GM18909 (cell line): ENCODE measurements at regions not wholly inside any gene's neighbourhood (a gene's known extent, or its start where the extent isn't known, plus 50 kb on each side); places are given as distances from the start of the nearest gene placed in this dataset.
"Not testable (repeated sequence)": the region's sequence is repeated elsewhere in the genome, so short reads cannot be mapped to it uniquely, and the experiment has no call there.

Experiments
- ATAC-seq: cut with Tn5 transposase; IDR thresholded peaks from one replicate; pipeline ENCODE4 v1.9.1; 2021; ENCODE audit warnings: mild to moderate bottlenecking; ENCODE audit not compliant: unreplicated experiment, poor library complexity

DNA sequence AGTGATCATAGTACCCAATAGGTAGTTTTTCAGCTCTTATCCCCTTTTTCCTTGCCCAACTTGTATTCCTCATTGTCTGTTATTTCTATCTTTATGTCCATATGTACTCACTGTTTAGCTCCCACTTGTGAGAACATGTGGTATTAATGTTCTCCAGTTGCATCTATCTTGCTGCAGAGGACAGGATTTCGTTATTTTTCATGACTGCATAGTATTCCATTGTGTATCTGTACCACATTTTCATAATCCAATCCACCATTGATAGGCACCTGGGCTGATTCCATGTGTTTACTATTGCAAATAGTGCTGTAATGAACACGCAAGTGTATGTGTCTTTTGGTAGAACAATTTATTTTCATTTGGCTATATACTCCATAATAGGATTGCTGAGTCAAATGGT lies 819.5 kb upstream of the ADGRB3 start:
- ATAC-seq, result no peak

DNA sequence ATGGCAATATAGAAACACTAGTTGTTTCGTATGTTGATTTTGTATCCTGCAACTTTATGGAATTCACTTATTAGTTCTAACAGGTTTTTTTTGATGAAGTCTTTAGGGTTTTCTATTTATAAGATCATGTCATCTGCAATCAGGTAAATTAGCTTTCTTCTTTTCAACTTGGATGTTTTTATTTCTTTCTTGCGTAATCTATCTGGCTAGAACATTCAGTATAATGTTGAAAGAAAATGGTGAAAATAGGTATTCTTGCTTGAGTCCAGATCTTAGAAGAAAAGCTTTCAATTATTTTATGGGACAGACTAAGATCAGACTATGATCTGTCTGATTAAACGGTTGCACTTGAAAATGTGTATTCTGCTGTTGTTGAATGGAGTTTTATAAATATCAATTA lies 820.8 kb upstream of the ADGRB3 start:
- ATAC-seq, result no peak

GRCh38 chr6:67812693-67813092 lies 822.4 kb upstream of the ADGRB3 start:
- ATAC-seq, result no peak

GRCh38 chr6:67812125-67812524 lies 823.0 kb upstream of the ADGRB3 start:
- ATAC-seq, result no peak

- no peak for ATAC-seq
These were observed 823.6 kb upstream of the ADGRB3 start for GRCh38 chr6:67811239-67812037.

DNA sequence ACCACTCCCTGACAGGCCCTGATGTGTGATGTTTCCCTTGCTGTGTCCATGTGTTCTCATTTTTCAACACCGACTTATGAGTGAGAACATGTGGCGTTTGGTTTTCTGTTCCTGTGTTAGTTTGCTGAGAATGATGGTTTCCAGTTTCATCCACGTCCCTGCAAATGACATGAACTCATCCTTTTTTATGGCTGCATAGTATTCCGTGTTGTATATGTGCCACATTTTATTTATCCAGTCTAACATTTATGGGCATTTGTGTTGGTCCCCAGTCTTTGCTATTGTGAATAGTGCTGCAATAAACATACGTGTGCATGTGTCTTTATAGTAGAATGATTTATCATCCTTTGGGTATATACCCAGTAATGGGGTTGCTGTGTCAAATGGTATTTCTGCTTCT lies 830.3 kb upstream of the ADGRB3 start:
- not testable (repeated sequence) for ATAC-seq

- ATAC-seq, result no peak
These were observed 832.3 kb upstream of the ADGRB3 start for GRCh38 chr6:67802771-67803170.

GRCh38 chr6:67792996-67793395 lies 842.1 kb upstream of the ADGRB3 start:
- ATAC-seq, result no peak

GRCh38 chr6:67790569-67790968 lies 844.5 kb upstream of the ADGRB3 start:
- no peak for ATAC-seq

- ATAC-seq, result not testable (repeated sequence)
These were observed 848.0 kb upstream of the ADGRB3 start for GRCh38 chr6:67787119-67787518.

GRCh38 chr6:67779876-67780275 lies 855.2 kb upstream of the ADGRB3 start:
- ATAC-seq, result no peak

GRCh38 chr6:67775333-67775732 lies 859.7 kb upstream of the ADGRB3 start:
- no peak for ATAC-seq

DNA sequence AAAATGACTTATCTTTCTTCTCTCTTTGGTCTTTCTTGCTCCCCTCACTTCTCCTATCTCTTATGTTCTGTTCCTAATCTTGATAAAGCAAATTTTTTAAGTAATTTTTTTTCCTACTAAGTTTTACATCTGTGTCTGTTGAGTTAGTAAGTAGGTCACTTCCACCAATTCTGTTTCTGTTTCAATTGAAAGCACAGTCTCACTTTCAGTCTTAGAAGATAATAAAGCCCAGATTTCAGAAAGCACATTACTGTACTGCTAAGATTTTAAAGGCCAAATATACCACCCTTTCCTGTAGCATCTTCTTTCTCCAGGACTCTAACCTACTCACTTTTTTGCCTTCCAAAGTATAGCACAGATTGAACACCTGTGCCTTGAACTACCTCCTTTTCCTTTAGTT lies 866.1 kb upstream of the ADGRB3 start:
- no peak for ATAC-seq

DNA sequence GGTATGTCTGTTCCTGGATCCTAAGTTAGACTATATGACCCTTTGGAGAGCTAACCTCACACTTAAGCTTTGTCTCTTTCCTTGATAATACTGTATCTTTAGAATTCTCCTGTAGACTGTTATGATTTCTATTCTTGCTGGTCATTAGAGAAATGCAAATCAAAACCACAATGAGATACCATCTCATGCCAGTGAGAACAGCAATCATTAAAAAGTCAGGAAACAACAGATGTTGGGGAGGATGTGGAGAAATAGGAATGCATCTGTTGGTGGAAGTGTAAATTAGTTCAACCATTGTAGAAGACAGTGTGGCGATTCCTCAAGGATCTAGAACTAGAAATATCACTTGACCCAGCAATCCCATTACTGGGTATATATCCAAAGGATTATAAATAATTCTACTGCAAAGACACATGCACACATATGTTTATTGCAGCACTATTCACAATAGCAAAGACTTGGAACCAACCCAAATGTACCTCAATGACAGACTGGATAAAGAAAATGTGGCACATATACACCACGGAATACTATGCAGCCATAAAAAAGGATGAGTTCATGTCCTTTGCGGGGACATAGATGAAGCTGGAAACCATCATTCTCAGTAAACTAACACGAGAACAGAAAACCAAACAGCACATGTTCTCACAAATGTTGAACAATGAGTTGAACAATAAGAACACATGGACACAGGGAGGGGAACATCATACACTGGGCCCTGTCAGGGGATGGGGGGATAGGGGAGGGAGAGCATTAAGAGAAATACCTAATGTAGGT lies 867.8 kb upstream of the ADGRB3 start:
- ATAC-seq, result not testable (repeated sequence)

DNA sequence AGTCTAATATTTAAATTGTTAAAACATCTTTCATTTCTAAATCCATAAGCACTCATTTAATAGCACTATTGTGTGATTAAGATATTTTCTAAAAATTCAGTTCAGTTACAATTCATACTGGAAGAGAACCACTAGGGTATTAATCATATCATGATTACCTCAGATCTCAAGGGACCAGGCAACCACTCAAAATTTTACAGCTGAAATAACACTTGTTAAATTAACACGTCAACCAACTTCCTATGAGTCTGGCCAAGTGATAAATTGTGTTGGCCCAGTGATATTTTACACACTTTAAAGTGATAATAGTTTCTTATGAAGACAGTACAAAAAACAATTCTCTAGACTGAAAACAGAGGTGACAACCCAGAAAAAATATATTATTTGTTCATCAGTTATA lies 869.0 kb upstream of the ADGRB3 start:
- ATAC-seq, result no peak

- no peak for ATAC-seq
These were observed 876.1 kb upstream of the ADGRB3 start for GRCh38 chr6:67759001-67759400.

DNA sequence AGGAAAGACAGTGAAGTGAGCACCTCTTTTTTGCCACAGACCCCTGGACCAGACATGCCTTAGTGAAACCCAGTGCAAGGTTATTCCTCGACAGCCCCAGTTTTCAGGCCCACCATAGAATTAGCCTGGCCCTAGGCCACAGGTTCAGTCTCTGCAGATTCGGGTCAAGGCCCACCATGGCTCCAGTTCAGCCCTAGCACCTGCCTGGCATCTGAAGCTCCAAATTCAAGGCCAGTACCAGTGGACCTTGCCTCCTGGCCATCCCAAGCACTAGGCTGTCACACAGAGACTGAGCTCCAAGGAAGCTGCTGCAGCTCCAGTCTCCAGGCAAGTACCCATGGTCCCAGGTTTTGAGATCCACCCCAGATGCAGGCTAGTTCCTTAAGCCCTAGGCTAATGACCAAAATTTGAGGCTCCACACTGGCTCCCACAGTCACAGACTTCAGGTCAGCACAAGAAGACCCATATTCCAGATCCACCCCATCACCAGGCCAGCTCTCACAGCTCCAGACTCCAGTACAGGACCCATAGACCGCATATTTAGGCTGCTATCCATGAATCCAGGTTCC lies 877.5 kb upstream of the ADGRB3 start:
- ATAC-seq, result no peak

DNA sequence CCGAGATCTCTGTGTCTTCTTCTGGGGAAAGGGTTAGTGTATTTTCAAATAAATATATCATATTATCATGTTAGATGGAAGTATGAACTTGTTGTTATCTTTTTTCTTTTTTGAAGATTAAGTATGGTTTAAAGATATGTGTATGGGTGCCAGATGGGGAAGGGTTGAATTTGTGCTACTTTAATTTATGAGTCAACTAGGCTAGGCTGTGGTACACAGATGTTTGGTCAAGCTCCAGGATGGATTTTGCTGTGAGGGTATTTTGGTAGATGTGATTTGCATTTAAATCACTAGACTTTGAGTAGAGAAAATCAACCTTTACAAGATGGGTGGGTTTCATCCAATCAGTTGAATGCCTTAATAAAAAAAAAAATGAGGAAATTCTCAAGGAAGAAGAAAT lies 886.6 kb upstream of the ADGRB3 start:
- ATAC-seq, result no peak

GRCh38 chr6:67736816-67737215 lies 898.3 kb upstream of the ADGRB3 start:
- ATAC-seq, result no peak

DNA sequence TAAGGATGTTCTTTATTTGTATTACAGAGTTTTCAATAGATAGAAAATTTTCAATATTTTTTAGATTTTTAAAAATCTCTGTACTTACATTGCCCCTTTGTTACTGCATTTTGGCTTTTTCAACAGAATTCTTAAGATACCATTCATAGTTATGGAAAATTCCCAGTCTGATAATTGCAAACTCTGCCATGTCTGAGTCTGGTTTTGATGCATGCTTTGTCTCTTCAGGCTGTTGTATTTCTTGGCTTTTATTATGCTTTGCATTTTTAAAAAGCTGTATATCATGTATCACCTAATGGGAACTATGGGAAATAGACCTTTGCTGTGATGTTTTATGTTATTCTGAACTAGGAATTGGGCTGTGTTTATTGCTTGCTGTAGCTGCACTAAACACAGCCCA lies 898.9 kb upstream of the ADGRB3 start:
- no peak for ATAC-seq

DNA sequence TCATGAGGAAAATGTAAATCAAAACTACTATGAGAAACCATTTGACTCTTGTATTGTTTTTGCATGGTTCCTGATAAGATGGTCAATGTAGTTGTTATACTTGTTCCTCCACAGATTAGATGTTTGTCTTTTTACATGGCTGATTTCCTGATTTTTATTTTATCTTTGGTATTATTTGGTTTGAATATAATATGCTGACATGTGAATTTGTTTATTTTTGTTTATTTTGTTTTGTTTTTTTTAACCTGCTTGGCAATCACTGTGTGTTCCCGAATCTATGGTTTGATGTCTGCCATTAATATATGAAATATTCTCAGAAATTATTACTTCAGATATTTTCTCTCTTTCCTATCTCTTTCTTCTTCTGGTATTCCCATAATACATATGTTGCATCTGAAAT lies 899.5 kb upstream of the ADGRB3 start:
- no peak for ATAC-seq
